ENCODE measurements at regions not wholly inside any gene's neighbourhood (a gene's known extent, or its start where the extent isn't known, plus 50 kb on each side); places are given as distances from the start of the nearest gene placed in this dataset.

DNA sequence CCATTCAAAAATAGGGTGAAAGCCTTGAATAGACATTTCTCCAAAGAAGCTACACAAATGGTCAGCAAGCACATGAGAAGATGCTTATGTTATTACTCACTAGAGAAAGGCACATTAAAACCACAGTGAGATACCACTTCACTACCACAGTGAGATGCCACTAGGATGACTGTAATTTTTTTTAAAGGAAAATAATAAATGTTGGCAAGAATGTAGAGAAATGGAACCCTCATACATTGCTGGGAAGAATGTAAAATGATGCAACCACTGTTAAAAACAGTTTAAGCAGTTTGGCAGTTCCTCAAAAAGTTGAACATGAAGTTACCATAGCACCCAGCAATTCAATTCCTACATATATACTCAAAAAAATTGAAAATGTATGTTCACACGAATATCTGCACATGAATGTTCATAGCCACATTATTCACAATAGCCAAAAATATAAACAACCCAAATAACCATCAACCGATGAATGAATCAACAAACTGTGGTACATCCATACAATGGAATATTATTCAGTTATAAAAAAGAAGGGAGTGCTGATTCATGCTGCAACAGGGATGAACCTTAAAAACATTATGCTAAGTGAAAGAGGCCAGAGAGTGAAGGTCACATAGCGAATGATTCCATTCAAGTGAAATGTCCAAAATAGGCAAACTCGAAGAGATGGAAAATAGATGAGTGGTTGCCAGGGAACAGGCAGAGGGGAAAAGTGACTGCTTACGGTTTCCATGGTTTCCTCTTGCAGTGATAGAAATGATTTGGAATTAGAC is 156.2 kb upstream of the NDUFV2 start:
- TF ChIP-seq FOXK2 (IDR thresholded peaks at IDR 0.05) = no peak
- TF ChIP-seq FOXA1 (IDR thresholded peaks at IDR 0.05) = no peak
- TF ChIP-seq BHLHE40 (IDR thresholded peaks at IDR 0.05; ENCODE audit: borderline replicate concordance) = no peak
- TF ChIP-seq HDGF (IDR thresholded peaks at IDR 0.05; ENCODE audit: borderline replicate concordance) = no peak
